ENCODE measurements at regions not wholly inside any gene's neighbourhood (a gene's known extent, or its start where the extent isn't known, plus 50 kb on each side); places are given as distances from the start of the nearest gene placed in this dataset.

DNA sequence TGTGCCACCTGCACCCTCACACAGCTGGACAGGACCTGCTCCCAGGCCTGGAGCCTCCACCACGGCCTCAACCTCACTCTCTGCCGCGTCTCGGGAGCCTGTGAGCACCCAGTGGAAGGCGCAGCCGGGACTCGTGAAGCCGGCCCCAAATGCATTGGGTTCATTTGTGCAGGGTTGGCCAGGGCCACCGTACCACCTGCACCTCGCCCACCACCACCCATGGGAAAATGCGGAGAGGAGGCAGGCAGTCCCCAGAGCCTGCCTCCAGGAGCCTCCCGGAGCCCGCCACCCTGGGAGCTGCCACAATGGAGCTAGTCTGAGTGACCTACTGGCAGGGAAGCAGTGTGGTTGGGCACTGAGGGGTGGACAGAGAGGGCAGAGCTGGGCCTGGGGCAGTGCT is 62.5 kb upstream of the HRH1 start:
- TF ChIP-seq POLR2AphosphoS2 (IDR thresholded peaks at IDR 0.05; ENCODE audit: low read depth, low read length) (no peak), POLR2AphosphoS5 (IDR thresholded peaks at IDR 0.05; ENCODE audit: low read length) (no peak), EZH2 (IDR thresholded peaks at IDR 0.05; ENCODE audit: borderline replicate concordance, control insufficient read depth, low read depth, low read length) (no peak), WRNIP1 (IDR thresholded peaks at IDR 0.05; ENCODE audit: borderline replicate concordance, low read depth, low read length) (no peak), YY1 (IDR thresholded peaks at IDR 0.05; ENCODE audit: low read depth, low read length) (no peak), TBL1XR1 (IDR thresholded peaks at IDR 0.05; ENCODE audit: low read depth, low read length) (no peak), RCOR1 (conservative IDR thresholded peaks at IDR 0.05; ENCODE audit: low read depth, low read length) (no peak), RFX5 (IDR thresholded peaks at IDR 0.05; ENCODE audit: low read depth, low read length) (no peak), TCF12 (IDR thresholded peaks at IDR 0.05; ENCODE audit: low read depth, low read length) (no peak)
- TF ChIP-seq, protein P1, sequence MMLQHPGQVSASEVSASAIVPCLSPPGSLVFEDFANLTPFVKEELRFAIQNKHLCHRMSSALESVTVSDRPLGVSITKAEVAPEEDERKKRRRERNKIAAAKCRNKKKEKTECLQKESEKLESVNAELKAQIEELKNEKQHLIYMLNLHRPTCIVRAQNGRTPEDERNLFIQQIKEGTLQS (IDR thresholded peaks at IDR 0.05; ENCODE audit: borderline replicate concordance, extremely low read depth, low read depth, low read length): no peak
- TF ChIP-seq, protein P2, sequence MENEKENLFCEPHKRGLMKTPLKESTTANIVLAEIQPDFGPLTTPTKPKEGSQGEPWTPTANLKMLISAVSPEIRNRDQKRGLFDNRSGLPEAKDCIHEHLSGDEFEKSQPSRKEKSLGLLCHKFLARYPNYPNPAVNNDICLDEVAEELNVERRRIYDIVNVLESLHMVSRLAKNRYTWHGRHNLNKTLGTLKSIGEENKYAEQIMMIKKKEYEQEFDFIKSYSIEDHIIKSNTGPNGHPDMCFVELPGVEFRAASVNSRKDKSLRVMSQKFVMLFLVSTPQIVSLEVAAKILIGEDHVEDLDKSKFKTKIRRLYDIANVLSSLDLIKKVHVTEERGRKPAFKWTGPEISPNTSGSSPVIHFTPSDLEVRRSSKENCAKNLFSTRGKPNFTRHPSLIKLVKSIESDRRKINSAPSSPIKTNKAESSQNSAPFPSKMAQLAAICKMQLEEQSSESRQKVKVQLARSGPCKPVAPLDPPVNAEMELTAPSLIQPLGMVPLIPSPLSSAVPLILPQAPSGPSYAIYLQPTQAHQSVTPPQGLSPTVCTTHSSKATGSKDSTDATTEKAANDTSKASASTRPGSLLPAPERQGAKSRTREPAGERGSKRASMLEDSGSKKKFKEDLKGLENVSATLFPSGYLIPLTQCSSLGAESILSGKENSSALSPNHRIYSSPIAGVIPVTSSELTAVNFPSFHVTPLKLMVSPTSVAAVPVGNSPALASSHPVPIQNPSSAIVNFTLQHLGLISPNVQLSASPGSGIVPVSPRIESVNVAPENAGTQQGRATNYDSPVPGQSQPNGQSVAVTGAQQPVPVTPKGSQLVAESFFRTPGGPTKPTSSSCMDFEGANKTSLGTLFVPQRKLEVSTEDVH (IDR thresholded peaks at IDR 0.05; ENCODE audit: low read depth, partially characterized antibody): no peak
- TF ChIP-seq, protein P3, sequence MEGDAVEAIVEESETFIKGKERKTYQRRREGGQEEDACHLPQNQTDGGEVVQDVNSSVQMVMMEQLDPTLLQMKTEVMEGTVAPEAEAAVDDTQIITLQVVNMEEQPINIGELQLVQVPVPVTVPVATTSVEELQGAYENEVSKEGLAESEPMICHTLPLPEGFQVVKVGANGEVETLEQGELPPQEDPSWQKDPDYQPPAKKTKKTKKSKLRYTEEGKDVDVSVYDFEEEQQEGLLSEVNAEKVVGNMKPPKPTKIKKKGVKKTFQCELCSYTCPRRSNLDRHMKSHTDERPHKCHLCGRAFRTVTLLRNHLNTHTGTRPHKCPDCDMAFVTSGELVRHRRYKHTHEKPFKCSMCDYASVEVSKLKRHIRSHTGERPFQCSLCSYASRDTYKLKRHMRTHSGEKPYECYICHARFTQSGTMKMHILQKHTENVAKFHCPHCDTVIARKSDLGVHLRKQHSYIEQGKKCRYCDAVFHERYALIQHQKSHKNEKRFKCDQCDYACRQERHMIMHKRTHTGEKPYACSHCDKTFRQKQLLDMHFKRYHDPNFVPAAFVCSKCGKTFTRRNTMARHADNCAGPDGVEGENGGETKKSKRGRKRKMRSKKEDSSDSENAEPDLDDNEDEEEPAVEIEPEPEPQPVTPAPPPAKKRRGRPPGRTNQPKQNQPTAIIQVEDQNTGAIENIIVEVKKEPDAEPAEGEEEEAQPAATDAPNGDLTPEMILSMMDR (IDR thresholded peaks at IDR 0.05 in 2 of 3, conservative IDR thresholded peaks at IDR 0.05 in 1 of 3; ENCODE audit: control insufficient read depth in 2 of 3, extremely low read depth in 1 of 3, insufficient read depth in 1 of 3, low read depth in 3 of 3, low read length in 3 of 3): no peak
- TF ChIP-seq, protein P4, sequence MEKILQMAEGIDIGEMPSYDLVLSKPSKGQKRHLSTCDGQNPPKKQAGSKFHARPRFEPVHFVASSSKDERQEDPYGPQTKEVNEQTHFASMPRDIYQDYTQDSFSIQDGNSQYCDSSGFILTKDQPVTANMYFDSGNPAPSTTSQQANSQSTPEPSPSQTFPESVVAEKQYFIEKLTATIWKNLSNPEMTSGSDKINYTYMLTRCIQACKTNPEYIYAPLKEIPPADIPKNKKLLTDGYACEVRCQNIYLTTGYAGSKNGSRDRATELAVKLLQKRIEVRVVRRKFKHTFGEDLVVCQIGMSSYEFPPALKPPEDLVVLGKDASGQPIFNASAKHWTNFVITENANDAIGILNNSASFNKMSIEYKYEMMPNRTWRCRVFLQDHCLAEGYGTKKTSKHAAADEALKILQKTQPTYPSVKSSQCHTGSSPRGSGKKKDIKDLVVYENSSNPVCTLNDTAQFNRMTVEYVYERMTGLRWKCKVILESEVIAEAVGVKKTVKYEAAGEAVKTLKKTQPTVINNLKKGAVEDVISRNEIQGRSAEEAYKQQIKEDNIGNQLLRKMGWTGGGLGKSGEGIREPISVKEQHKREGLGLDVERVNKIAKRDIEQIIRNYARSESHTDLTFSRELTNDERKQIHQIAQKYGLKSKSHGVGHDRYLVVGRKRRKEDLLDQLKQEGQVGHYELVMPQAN (conservative IDR thresholded peaks at IDR 0.05): no peak
- TF ChIP-seq, protein P5, sequence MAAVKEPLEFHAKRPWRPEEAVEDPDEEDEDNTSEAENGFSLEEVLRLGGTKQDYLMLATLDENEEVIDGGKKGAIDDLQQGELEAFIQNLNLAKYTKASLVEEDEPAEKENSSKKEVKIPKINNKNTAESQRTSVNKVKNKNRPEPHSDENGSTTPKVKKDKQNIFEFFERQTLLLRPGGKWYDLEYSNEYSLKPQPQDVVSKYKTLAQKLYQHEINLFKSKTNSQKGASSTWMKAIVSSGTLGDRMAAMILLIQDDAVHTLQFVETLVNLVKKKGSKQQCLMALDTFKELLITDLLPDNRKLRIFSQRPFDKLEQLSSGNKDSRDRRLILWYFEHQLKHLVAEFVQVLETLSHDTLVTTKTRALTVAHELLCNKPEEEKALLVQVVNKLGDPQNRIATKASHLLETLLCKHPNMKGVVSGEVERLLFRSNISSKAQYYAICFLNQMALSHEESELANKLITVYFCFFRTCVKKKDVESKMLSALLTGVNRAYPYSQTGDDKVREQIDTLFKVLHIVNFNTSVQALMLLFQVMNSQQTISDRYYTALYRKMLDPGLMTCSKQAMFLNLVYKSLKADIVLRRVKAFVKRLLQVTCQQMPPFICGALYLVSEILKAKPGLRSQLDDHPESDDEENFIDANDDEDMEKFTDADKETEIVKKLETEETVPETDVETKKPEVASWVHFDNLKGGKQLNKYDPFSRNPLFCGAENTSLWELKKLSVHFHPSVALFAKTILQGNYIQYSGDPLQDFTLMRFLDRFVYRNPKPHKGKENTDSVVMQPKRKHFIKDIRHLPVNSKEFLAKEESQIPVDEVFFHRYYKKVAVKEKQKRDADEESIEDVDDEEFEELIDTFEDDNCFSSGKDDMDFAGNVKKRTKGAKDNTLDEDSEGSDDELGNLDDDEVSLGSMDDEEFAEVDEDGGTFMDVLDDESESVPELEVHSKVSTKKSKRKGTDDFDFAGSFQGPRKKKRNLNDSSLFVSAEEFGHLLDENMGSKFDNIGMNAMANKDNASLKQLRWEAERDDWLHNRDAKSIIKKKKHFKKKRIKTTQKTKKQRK (IDR thresholded peaks at IDR 0.05; ENCODE audit: low read depth, low read length): no peak
